NCI-H1105 (cell line): ENCODE measurements at regions not wholly inside any gene's neighbourhood (a gene's known extent, or its start where the extent isn't known, plus 50 kb on each side); places are given as distances from the start of the nearest gene placed in this dataset.
"Not testable (repeated sequence)": the region's sequence is repeated elsewhere in the genome, so short reads cannot be mapped to it uniquely, and the experiment has no call there.

ENCODE experiments used
- DNase-seq: peaks from one replicate; lab custom pipeline; 2025; lab: John Stamatoyannopoulos, UW

DNA sequence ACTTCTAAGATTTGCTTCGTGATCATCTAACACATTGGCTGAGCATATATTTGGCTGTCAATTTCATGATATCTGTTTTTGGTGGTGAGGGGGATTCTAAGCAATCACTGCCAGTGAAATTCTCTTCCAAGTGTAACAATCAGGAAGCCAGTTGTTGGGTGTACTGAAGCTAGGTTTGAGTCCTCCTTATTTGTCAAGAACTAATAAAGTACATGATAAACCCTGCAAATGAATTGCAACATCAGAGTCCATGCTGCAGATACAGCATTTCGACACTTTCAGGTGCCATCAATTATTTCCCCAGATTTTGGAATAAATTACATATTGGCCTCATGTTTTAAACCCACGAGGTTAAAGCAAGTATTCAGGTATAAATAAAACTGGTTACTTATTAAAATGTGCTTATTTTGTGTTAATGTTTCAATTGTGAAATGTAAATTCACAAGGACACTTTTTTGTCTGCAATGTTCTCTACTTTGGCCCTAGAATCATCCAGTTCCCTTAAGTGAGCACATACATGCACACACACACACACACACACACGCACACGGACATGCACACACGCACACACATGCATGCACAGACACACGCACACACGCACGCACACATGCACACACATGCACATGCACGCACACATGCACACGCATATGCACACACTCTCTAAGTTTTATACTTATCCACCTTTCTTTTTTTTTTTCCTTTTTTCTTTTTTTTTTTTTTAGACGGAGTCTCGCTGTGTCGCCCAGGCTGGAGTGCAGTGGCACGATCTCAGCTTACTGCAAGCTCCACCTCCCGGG is 510.2 kb upstream of the KLF6 start:
- no peak for DNase-seq

DNA sequence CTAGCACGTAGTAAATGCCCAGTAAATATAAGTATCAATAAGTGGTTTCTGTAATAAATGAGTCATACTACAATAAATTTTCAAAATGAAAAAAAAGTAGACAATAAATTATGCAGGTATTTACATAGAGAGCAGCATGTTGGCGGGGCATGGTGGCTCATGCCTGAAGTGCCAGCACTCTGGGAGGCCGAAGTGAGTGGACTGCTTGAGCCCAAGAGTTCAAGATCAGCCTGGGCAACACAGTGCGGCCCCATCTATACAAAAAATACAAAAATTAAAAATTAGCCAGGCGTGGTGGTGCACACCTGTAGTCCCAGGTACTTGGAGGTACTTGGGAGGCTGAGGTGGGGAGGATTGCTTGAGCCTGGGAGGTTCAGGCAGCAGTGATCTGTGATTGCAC is 509.3 kb upstream of the KLF6 start:
- DNase-seq: no peak

DNA sequence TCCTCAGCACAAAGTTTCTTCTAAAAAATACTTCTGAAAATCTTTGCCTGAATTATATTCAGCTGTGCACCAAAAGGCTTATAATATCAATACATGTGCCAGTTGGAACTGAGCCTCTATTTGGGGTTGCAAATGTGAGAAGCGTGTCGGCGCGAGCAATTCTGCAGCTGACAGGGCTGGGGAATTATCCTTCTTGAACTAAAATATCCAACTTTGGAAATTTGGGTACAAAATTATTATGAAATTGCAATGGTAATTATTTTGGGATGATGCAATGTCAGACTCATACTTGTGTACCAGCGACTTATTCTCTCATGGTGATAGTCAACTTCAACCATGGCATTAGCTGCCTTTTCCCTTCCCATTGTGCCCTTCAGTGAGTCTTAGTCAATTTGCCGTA is 507.0 kb upstream of the KLF6 start:
- no peak for DNase-seq

DNA sequence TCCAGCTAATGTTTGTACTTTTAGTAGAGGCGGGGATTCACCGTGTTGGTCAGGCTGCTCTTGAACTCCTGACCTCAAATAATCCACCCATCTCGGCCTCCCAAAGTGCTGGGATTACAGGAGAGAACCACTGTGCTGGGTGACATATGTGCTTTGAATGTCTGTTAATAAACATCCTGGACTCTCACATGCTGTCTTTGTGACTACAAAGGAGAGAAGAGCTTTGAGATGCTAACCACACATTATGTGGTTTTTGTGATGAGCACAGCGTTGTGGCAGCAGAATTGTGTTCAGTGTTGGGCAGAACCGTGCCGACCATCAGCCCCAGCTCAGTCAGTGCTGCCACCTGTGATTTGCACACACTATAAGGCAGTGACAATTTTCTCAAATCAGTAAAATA is 500.1 kb upstream of the KLF6 start:
- no peak for DNase-seq

DNA sequence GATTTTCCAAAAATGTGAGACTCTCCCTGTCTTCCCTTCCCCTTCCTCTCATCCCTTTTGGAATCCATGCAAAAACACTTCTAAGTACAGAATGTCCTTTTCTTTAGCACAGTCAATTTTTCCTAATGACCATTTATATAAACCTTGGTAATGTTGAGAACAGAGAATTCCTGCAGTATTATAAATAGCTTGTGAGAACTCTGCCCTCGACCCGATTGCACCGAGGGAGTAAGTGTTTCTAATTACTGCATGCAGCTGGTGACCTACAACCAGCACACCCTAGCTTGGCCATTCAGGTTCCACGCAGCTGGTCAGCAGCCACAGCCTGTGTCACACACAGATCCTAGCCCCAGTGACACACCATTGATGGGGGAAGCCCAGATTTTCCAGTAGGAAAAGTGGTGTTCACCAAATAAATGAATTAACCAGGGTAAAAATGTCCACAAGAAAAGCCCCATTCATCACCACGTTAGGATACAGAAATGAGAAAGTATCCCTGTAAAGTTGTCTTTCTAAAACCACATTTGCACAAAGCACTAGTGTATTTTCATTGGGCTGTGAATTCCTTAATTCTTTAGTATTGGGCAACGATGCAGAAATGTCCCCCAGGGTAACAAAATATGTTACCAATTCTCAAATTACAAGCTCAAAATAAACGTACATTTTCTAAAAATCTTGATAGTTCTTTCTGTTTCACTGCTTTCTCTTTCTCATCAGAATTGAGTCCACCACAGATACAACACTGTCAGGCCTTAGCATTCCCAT is 499.0 kb upstream of the KLF6 start:
- DNase-seq: no peak

DNA sequence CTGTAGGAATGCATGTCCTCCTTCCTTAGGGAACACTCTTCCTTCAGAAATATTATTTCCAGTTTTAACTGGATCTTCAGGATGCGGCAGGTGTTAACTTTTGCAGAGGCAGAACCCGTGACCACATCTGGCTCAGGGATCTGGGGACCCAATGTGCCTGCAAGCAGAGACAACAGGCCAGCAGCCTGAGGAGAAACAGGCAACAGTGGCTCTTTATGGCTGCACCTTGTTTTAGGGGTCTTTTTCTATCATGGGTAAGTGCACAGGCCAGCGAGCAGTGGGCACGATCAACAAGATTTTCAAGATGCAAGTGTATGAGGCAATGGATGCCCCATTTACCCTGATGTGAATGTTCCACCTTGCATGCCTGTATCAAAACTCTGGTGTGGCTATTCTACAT is 497.5 kb upstream of the KLF6 start:
- no peak for DNase-seq

DNA sequence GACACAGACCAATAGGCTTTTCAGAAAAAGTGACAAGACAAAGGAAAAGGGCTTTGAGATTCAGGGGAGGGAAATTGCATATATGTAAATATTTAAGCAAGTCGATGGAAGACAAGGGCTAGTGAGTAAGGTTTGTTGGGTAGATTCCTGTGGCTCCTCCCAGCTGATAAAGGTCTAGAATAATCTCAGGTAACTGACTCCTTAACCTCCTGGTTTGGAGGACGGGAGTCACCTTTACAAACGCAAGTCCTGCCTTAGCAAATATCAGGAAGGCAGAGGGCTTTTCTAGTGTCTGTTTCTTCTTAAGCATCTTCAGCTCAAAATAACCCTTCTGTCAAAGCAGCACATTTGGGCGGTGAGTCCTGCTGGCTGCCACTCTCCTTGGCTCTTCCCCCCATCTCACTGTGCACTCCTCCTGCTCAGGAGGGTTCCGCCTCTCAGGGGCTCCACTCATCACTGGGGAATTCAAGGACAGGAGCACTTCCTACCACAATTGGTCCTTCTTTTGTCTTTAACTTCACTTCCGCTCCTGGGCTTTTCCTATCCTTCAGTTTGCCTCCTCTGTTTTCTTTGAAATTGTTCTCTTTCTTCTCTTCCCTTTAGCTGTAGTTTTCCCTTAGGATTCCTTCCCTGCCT is 496.3 kb upstream of the KLF6 start:
- DNase-seq: no peak

DNA sequence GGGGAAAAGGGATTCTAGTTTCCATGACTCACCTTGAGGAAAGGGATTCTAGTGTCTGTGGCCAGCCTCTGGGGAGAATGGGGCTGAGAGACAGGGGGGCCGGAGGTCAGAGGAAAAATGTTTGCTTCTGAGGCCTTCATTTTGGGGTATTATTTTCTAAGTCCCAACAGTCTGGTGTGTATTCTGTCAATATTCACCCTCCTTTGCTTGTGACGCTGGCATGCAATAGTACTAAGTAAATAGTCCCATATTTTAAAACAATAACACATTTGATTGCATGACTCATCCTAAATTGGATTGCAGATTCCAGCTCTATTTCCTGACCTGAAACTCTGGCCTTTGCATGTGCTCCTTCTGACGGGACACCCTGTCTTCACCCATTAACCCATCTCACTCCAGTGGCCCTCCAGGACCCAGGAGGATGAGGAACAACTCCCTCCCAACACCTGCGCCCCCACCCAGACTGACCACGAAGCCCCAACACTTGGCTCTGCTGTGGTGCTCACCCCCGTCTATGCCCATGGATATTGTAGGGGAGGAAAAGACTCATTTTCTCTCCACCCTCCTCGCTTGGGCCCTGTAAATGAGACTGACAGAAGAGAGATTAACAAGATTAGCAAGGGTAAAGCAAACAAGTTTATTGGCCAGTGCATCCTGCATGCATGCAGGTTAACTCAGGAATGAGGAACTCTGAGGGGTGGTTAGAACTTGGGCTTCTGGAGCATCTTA is 495.6 kb upstream of the KLF6 start:
- no peak for DNase-seq

DNA sequence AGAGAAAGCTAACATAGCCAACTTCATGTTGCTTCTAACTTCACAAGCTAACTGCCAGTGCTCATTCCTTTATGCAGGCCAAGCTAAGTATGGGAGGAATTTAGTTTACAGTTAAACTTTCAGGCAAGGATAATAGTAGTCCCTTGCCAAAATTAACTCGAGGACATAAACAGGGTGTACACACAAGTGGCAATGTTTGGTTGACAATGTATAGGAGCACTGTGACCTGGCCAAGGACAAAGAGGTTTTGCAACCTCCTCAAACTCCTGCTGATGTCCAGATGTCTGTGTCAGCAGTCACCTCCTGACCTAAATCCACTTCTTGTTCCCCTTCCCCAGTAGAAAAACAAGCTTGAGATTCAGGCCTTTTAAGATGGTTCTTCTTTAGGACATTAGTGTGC is 494.6 kb upstream of the KLF6 start:
- DNase-seq: no peak

DNA sequence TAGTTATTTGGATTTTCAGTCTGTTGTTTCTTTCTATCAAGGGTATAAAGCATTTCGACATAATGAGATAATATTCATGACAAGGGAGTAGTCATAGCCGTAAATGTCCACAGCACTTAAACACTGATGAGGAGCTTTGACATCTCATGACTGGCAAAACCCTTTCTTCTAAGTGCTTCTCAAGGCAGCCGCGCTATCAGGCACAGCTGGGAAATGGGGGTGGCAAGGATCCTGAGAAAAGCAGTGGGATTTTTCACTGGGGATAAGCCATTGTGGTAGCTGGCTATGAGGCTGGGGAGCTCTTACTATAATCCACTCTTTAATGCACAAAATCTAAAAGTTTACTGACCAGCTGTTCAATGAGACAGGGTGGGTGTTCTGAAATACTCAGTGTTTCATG is 493.2 kb upstream of the KLF6 start:
- no peak for DNase-seq

DNA sequence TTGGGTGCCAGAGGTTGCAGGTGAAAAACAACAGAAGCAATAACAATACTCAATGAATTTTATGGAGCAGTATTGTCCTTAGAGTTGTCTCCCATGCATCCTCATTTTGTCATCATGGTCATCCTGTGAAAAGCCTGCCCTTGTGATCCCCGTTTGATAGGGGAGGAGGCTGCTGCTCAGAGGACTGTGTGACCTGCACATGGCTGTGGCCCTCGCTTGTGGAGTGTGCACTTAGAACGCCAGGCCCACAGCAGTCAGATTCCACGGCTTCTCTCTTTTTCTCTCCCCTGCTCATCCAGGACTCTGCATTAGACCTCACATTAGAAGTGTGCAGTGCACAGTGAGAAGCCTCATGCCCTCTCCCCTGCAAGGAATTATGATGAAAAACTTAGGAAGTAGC is 491.1 kb upstream of the KLF6 start:
- no peak for DNase-seq

DNA sequence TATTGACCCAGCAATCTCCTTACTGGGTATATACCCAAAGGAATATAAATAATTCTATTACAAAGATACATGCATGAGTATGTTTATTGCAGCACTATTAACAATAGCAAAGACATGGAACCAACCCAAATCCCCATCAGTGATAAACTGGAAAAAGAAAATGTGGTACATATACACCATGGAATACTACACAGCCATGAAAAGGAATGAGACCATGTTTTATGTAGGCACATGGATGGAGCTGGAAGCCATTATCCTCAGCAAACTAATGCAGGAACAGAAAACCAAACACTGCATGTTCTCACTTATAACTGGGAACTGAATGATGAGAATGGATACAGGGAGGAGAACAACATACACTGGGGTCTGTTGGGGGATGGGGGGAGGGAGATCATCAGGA is 489.7 kb upstream of the KLF6 start:
- not testable (repeated sequence) for DNase-seq

DNA sequence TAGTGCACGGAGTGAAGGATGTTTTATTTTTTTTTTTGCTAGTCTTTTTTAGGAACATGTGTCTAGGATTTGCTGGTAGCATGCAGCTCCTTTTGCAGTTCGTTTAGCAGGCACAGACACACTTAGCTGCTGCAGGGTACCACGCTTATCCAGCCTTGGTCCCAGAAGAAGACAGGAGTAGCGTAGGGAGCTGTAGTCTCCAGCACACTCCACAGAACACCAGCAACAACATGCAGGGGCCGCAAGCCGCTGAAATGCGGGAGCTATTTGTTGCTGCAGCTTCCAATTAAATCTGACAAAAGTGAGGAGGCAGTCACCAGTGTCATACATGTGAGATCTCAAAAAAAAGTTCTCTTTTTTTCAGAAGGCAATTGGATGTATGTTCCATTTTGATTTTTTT is 486.2 kb upstream of the KLF6 start:
- DNase-seq: no peak

DNA sequence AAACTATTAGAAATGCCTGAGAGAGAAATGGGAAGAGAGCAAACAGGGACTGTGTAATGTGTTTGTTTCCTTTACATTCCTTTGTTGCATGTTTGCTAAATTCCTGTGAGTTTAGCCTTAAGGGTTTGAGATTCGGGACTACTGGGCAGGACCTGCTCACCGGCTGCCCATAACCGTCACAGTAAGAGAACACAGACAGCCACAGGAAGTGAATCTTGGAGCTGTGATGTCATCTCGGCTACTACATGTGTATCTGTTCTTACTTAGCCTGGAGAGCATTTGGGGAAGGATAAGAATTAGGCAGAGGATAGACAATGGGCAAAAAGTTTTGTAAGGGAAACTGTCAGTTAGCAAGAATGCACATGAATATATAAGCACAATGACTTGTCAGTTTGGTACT is 485.1 kb upstream of the KLF6 start:
- DNase-seq: no peak

DNA sequence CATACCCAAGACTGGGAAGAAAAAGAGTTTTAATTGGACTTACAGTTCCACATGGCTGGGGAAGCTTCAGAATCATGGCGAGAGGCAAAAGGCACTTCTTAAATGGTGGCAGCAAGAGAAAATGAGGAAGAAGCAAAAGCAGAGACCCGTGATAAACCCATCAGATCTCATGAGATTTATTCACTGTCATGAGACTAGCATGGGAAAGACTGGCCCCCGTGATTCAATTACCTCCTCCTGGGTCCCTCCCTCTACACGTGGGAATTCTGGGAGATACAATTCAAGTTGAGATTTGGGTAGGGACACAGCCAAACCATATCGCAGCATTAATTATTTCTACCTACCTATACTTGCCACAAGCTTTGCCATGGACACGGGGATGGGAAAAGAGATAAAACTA is 483.5 kb upstream of the KLF6 start:
- not testable (repeated sequence) for DNase-seq

DNA sequence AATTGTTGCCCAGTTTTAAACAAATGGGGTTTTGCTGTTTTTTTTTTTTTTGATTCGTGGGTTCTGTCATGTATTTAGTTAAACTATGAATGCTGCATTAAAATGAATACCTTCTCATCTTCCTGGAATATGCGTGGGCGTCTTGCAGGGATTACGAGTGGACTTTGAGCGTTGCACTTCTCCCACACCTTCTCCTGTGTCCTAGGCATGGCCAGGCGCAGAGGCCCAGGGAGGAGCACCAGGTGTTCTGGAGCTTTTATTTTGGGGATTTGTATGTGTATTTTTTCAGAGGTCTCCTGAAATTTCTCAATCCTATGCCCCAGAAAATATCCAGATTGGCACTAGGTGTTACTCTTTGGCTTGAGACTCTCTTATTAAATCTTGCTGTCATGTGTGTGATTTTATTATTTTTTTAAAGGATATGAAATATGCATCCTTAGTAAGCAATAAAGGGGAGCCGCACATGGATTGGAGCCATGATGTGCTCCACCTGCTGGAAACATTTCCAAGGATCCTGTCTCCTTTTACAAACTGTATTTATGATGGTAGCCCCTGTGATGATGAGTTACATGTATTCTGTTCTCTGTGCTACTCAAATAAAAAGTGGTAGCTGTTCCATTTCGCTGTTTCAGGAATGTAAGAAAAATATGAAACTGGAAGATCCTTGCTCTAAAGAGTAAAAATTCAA is 482.2 kb upstream of the KLF6 start:
- DNase-seq: no peak

DNA sequence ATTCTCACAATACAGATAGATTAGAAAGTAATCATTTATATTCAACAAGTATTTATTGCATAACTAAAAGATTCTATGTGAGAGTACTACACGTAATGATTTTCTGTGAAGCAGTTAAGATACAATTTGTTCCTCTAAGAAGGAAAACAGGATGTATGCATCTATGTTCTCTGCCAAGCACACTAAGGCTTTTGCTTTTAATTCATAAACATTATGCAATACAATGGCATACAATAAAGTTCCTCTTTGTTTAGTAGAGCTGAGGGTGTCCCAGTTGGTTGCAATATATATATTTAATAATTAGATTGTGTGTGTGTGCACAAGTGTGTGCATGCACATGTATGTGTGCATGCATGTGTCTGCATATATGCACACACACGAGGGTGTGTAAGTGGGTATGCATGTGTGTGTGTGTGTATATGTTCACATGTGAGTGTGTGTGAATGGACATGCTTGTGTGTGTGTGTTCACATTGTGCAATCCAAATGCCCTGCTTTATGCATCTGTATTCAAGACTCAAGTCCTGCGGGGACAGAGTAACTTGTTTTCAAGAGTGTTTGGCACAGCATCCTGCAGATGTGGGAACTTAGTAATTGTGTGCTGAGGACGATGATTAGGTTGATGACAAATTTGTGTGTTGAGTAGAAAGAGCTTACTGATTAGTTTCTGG is 481.5 kb upstream of the KLF6 start:
- no peak for DNase-seq

DNA sequence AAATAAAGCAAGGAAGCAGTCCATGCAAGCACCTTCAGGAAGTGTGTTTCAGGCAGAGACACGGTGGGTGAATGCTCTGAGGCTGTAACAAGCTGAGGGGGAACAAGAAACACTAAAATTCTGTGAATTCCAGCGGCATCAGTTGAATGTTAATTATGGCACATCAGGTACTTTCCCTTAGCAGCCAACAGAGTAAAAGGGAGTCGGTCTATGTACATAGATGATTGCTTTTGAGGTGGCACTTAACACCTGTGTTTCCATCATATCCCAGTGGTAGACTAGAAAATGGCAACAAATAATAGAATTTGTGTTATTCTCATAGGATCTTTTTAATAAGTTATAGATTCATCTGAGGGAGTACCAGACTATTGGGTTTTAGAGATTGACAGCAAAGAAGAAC is 481.0 kb upstream of the KLF6 start:
- DNase-seq: no peak

DNA sequence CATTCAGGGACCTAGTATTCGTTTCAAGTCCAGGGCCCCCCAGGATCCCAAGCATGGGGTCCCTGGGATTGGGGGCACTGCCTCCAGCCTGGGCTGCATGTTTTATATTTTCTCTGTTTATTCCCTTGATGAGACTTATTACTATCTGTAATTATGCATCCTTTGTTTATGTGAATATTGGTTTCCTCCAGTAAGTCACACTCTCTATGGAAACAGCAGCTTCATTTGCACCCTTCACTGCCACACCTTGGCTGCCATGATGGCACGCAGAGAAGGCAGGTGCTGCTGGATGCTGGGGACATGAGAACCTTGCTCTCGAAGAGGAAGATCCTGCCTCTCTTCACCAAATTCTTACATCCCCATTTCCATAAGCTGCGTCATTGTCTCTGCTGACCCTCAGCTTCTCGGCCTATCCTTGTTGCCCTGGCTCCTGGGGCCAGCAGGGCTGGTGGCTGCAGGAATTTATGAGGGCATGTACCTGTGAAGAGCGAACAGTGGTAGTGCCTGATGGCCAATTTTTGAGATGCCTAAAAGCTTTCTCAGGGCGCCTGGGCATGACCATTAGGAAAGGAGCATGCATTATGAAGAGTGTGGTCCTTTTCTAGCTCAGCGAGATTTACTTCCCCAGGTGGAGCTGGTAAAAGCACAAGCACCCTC is 479.3 kb upstream of the KLF6 start:
- no peak for DNase-seq

DNA sequence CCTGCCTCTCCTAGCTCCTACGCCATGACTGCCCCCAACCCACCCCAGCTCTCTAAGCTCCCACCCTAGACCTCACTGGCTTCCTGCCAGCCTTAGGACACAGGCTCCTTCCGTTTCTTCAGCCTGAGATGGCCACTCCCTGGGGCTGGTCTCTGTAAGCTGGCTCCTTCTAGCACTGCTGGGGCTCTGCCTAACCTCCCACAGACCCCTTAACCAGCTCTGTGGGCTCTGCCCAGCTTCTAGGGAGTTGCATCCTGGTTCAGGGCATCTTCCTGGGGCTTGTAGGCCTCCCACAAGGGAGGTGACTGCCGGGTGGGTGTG is 478.6 kb upstream of the KLF6 start:
- DNase-seq: no peak
